Spleen (tissue), 7 donors: ENCODE measurements at regions not wholly inside any gene's neighbourhood (a gene's known extent, or its start where the extent isn't known, plus 50 kb on each side); places are given as distances from the start of the nearest gene placed in this dataset.

Source experiments
- CTCF ChIP-seq, 11 experiments: fragments of 200-600 bp in 7 of 11; fragments of 450-650 bp in 4 of 11; sonication (generic) in 4 of 11; IDR thresholded peaks in 8 of 11; conservative IDR thresholded peaks in 3 of 11; 1 replicate in 7 of 11; 2 replicates in 4 of 11; pipeline versions ENCODE4 v1.4.0 to v1.8.0; 2016 to 2021; ENCODE audit warnings: antibody characterized with exemption in 11 of 11, inconsistent platforms in 4 of 11, mild to moderate bottlenecking in 1 of 11
- POLR2AphosphoS5 ChIP-seq, 3 donors: sonication (generic); formaldehyde crosslinking; IDR thresholded peaks; one replicate each; pipeline ENCODE4 v1.5.1; 2017; ENCODE audit warnings: antibody characterized with exemption in 3 of 3
- donor health status: DM: no; HTN: no; CAD: no; lungs with moderate emphysema.
- donor health status: DM: no; HTN: no; CAD: no.
- donor health status: DM: no; HTN: no; CAD: no.

GRCh38 chr20:7347409-7347808 lies 579.9 kb downstream of the BMP2 start:
- TF ChIP-seq POLR2AphosphoS5 (IDR thresholded peaks at IDR 0.05) (no peak), CTCF (IDR thresholded peaks at IDR 0.05 in 8 of 11, conservative IDR thresholded peaks at IDR 0.05 in 3 of 11) (no peak)
